GM18870 (cell line): ENCODE measurements at regions not wholly inside any gene's neighbourhood (a gene's known extent, or its start where the extent isn't known, plus 50 kb on each side); places are given as distances from the start of the nearest gene placed in this dataset.

Experiments used
- ATAC-seq: cut with Tn5 transposase; IDR thresholded peaks from one replicate; pipeline ENCODE4 v1.9.1; 2021; ENCODE audit warnings: moderate library complexity; ENCODE audit not compliant: unreplicated experiment

DNA sequence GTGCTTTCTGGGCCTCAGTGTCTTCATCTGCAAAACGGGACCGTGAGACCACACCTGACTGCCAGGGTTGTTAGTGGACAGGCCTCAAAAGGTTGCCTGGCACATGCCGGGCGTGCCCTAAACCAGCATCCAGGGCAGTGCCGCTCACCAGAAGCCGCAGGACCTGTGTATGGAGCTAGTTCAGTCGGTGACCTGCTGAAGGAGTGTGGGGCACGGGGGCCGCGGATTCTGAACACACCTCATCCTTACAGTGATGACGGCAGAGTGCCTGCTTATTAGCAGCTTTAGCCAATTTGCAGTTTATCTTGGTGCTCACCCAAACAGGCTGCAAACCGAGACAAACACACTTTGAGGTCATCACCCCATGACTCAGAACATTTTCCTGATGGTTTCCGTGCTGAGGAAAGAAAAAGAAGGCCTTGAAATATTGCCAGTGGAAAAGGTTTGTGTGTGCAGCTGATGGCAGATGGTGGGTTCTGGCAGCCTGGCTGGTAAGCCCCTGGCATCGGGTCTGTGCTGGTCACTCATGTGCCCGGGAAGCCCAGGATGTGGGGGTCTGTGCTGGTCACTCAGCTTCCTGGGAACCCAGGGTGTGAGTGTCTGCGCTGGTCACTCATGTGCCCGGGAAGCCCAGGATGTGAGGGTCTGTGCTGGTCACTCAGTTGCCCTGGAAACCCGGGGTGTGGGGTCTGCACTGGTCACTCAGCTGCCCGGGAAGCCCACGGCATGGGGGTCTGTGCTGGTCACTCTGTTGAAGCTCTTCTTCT lies 153.8 kb downstream of the ERMARD start:
- ATAC-seq: no peak

DNA sequence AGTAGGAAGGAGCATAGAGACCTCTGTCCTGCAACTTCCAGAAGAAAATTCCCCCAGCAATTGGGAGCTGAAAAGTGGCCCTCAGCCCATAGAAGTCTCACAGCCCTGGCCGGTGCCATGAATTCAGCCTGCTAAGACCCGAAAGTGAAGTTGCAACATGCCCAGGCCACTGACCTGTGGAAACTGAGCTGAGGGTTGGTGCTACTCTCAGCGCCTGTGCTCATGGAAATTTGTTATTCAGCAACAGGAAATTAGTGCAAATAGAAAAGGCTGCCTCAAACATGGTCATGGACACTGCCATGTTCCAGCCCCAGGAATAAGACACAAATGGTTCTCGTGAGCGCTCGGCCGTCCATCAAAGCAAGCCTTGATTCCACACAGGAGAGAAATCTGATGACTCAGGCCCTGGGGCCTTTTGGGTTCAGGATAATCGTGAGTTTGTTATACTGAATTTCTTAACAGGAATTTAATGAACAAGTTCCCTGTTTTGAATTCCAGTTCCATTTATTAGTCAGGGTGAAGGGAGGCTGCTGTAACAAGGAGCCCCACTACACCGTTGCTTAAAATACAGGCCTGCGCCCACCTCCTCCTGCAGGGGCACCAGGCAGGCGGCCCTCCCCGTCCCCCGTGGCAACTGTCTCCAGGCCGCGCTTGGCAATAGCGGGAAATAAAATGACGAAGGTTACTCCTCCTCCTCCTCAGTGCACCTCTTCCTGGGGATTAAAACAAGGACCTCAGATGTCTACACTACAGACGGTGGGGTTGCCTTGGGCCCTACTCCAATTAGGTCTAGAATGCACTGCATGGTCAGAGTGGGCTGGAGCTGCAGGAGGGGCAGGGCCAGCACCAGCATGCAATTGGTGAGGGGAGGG lies 152.9 kb downstream of the ERMARD start:
- ATAC-seq: no peak

DNA sequence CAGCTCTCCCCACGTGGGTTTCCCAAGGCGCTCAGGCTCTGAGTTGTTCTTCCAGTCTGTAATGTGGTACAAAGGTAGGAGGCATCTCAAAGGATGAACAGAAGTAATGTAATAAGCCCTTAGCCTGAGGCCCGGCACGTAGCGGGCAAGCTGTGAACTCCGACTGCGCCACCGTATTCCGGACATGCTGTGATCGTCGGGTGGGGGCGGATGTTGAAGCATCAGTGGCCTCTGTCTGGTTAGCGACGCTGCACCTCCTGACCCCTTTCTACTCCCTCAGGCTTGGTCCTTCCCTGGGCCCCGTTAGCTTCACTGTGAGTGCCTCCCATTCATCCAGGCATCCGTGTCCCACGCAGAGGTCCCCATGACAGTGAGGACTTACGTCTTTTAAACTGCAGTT lies 151.7 kb downstream of the ERMARD start:
- no peak for ATAC-seq

DNA sequence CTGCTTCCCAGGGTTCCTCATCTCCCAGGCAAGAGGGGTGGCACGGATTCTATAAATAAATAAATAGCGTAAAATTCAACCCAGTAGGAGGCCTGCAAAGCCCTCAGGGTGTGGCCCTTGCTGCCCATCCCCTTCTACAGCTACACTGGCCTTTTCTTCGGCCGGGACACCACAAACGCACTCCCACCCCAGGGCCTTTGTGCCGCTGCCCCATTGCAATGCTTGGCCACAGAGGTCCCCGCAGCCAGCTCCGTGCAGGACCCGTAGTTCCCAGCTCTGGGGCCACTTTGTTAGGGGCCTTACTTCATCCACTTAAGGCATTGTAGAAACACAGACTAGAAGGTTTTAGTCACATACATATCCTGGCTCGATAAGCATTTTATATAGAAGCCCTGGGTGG lies 151.2 kb downstream of the ERMARD start:
- ATAC-seq: no peak

DNA sequence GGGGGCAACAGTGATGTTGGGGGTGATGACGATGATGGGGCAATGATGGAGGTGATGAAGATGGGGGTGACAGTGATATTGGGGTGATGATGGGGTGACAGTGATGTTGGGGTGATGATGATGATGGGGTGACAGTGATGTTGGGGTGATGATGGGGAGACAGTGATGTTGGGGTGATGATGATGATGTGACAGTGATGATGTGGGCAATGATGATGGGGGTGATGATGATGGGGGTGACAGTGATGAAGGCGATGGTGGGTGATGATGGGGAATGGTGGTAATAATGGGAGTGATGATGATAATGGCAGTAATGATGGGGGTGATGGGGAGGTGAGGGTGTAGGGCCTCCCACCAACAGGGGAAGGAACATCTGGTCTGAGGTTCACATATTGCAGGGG lies 150.6 kb downstream of the ERMARD start:
- no peak for ATAC-seq

DNA sequence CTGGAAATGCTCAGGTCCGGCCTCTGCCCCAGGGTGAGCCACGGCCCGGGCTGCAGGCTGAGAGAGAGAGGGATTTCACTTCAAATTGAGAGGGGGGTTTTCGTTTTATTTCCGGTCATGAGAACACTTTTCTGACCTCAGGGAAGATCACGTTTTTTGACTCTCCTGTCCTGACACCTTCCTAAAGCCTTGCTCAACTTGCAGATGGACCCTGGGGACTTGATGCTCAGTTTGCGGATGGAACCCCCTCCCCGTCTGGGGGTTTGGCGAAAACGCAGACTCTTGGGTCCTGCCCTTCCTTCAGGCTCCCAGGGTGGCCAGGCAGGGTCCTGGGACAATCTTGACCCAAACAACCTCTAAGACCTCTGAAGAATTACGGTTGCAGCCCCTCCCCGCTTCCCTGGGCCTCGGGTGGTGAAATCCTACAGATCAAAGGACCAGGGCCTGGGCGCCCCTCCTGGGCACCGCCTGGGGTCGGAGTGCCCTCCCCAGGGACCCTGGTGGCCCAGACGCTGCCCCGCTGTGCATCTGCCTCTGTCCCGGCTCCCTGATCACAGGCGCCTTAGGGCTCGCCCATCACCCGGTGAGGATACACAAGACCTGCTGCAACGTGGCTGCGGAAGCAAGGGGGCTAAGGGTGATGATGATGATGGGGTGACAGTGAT lies 148.2 kb downstream of the ERMARD start:
- ATAC-seq: no peak

DNA sequence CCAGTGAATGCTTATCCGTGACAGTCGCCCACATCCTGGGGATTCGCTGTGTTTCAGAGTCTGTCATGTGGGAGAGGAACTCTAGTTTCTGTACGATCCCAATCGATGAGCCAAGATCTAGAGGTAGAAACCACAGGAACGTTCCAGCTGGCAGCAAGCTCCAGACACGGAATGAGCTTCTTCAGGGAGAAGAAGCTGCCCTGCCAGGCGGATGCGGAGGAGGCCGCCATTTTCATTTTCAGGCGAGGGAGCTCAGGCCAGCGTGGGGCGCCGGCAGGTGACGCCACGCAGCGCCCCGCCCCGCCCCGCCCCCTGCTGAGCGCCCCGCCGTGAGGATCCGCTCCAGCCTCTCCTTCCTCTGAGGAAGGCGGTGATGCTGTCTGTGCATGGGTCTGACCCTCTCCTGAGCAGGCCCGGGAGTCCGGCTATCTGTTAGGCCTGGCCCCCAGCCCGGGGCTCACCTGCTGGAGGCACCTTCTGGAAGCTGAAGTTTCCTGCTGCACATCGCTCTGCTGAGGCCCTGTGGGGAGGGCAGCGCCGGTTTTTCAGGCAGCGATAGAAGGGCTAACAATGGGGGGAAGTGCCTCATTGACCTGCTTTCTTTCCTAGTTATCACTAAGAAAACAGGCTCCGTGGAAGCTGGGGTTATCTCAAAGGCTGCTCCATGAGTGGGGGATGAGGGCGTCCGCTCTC lies 147.5 kb downstream of the ERMARD start:
- no peak for ATAC-seq

DNA sequence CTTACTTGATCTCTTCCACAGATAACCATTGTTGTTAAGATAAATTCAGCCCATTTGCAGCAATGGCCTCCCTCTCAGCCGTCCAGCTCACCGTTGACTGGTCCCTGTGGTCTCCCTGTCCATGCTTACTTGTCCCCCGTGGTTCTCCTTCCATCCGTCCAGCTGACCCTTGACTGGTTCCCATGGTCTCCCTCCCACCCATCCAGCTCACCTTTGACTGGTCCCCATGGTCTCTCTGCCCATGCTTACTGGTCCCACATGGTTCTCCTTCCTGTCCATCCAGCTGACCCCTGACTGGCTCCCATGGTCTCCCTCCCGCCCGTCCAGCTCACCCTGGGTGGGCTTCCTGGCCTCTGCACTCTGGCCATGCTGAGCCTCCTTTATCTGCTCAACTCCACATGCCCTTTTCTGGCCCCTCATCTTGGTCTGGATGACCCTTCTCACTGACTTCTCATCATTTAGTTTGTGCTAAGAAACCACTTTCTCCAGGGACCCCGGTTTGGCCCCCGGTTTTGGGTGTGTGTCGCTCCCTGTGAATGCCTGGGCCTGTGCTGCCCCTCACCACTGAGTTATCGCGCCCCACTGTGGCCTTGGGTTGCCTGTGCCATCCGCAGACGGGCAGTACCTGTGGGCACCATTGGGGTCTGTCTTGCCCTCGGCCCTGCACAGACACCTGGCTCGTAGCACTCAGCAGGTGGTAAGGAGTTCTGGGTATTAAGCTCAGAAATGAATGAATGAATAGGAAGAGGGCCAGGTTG lies 146.4 kb downstream of the ERMARD start:
- ATAC-seq: no peak

DNA sequence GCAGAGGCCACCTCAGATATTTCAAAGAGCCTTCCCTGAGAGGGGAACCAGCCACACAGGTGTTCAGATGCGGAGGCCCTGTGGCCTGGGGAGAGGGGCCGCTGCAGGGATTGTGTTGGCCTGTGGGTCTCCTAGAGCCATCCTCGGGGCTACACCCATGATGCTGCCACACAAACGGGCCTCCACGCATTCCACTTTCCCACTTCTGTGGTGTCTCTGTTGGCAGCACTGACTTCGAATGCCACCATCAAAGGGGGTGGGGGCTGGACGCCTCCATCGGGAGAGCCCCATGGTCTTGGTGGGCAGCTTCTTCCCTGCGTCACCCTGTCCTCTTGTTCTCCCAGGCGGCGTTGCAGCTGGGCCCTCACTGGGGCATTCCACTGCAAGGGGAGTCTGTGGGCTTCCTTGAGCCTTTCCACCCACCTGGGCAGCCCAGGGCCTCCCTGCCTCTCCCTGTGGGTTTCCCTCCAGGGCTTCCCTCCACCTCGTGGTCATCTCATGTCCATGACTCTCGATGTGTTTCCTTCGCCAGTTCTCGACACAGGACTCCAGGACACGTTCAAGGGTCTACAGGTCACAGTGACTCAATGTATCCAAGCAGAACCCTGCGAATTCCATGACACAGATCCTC lies 145.5 kb downstream of the ERMARD start:
- no peak for ATAC-seq

DNA sequence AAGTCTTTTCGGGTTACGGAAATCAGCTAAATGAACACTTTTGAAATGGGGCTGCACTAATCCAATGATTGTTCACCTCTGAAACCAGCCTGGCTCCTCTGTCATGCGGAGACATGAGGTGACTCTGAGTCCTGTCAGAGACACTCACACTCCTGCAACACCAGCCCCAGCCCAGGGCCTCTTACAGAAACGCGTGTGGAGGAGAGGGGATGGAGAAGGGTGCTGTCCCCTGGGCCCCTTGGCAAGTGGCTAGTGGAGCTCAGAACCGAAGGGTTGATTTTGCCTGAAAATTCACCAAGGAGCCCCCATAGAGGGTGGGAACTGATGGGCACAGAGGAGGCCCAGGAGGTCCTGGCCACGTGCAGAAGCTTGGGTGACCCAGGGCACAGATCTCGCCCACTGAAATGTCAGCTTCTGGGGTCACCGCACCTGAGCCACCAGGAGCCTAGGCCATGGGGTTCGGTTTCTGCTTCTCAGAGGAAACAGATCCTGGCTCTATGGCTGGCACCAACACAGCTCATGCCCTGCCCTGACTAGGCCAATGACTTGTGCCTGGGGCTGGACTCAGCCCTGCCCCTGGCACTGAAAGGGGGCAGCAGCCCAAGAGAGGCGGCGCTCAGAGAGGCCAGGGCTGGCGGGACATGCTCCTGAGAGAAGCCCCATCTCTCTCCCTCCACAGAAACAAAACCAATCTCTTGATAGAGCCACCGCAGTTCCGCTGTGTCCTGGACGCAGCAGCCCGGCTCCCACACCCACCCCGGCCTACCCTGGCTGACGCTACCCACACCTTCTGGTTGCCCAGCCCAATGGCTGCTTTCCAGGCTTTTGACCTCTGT lies 144.7 kb downstream of the ERMARD start:
- no peak for ATAC-seq

DNA sequence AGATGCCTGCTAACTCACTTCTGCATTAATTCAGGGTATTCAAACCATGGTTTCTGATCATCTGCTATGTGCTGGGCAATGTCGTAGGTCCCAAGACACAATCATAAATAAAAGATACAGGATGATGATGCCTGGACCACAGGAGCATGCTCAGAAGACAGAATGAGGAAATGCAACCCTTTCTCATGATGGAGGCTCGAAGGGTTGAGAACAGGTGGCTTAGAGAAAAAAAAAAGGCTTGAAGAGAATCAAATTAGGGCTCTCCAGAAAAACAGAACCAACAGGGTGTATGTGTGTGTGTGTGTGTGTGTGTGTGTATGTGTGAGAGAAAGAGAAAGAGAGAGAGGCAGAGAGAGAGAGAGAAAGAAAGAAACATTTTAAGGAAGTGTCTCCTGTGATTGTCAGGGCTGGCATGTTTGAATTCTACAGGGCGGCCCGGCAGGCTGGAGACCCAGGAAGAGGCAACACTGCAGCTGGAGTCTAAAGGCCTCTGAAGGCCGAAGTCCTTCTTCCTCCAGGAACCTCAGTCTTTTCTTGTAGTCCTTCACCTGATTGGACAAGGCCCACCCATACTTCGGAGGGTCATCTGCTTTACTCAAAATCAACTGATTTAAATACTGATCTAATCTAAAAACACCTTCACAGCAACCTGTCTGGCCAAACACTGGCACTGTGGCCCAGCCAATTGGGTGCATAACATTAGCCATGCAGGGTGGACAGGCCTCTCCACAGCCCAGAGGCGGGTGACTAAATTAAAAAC lies 143.8 kb downstream of the ERMARD start:
- ATAC-seq: no peak

DNA sequence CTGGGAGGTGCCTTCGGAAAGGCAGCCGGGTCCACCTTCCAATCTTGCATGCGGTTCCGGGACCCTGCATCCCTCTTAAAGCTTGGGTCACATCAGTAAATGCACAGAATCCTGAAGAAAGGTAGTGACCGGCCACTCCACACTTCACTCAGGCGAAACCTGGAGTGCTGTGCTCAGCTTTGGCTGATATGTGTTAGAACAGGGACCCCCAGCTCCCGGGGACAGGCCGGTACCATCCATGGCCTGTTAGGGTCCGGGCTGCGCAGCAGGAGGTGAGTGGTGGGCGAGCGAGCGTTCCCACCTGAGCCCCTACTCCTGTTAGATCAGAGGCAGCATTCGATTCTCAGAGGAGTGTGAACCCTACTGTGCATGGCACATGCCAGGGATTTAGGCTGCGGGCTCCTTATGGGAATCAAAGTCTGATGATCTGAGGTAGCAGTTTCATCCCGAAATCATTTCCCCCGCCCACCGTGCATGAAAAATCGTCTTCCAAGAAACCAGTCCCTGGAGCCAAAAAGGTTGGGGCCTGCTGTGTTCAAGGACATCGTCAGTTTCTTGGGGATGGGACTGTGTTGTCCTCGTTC lies 143.0 kb downstream of the ERMARD start:
- no peak for ATAC-seq

DNA sequence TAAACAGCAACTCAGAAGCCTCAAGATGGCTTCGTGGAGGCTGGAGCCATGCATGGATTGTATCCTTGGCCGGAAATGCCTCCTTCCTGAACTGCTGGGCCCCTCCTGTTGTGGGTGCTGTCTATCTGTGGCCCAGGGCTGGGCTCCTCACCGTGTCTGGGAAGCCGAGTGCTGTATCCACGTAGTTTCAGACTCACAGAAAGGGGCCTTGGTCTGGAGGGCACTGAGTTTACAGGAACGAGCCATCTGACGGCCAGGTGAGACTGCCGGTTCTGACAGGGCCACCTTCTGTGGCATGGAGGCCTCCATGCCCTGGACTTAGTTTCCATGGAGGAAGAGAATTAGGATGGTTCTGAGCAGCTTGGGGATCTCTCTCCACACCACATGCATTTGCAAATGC lies 142.2 kb downstream of the ERMARD start:
- no peak for ATAC-seq

DNA sequence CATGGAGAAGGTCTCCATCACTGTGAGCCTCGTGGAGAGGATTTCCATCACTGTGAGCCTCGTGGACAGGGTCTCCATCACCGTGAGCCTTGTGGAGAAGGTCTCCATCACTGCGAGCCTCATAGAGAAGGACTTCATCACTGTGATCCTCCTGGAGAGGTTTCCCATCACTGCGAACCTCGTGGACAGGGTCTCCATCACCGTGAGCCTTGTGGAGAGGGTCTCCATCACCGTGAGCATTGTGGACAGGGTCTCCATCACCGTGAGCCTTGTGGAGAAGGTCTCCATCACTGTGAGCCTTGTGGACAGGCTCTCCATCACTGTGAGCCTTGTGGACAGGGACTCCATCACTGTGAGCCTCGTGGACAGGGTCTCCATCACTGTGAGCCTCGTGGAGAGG lies 140.4 kb downstream of the ERMARD start:
- no peak for ATAC-seq

DNA sequence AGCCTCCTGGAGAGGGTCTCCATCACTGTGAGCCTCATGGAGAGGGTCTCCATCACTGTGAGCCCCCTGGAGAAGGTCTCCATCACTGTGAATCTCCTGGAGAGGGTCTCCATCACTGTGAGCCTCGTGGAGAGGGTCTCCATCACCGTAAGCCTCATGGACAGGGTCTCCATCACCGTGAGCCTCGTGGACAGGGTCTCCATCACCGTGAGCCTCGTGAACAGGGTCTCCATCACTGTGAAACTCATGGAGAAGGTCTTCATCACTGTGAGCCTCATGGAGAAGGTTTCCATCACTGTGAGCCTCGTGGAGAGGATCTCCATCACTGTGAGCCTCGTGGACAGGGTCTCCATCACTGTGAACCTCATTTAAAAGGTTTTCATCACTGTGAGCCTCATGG lies 140.0 kb downstream of the ERMARD start:
- ATAC-seq: no peak

DNA sequence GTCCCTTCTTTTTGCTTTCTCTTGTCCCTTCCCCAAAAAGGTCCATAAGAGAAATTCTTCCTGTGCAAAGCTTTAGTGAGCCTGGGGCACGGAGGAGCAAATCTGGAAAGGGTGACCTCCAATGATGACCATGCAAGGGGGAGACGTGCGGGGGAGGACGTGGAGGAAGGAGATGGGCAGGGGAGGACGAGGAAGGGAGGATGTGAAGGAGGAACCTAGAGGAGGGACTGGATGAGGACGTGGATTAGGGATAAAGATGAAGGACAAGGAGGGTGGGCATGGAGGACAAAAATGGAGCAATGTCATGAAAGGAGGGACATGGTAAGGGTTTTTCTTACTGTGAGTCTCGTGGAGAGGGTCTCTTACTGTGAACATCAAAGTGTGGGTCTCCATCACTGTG lies 139.5 kb downstream of the ERMARD start:
- ATAC-seq: no peak

DNA sequence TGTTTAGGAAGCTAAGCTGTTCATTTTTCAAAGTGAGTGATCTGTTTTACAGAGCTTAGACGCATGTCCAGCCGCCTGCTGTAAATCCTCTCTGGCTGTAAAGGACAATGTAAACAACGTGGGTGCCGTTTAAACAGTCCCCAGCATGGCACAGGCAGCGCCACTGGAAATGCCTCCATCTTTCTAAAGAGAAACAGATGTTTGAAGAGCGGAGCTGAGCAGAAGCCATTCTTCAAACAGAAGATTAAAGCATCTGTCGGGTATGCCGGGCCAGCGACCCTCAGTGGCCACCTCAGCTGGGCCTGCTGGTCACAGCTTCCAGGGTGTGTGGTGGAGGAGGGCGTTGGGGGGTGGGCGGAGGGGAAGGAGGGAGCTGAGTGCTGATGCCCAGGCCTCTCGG lies 138.6 kb downstream of the ERMARD start:
- no peak for ATAC-seq

DNA sequence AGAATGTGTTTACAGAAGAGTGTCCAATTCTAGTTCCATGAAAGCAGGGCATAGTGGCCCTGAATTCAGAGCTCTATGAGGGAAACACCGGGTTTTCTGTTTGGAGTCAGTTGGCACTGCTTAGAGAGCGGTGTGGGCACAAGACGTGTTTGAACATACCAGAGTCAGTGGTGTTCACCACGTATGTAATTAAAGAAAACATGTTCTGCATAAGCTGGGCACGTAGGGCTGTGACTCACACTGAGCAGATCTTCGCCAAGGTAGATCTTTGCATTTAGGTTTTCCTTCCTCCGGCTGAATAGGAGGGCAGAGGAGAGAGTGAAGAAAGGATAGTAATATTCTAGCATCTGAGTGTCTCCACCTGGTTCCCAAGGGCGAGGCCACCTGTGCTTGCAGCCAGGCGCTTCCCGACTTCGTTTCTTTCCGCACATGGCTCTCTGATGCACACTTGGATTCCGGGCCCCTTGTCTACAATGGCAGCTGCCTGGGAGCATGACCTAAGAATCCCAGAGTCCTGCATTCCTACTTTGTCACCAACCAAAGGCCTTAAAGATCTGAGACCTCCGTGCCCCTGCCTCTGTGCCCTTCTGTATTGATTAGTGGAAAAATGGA lies 136.2 kb downstream of the ERMARD start:
- no peak for ATAC-seq
